ENCODE measurements at regions not wholly inside any gene's neighbourhood (a gene's known extent, or its start where the extent isn't known, plus 50 kb on each side); places are given as distances from the start of the nearest gene placed in this dataset.

GRCh38 chr10:91745090-91745831 lies 53.0 kb upstream of the TNKS2 start:
- no peak overlapping the region for H3K27ac ChIP-seq (ENCODE audit: low read depth in 1 of 2, low read length in 1 of 2)
- H3K27me3 ChIP-seq (ENCODE audit: control insufficient read depth in 3 of 3, insufficient read depth in 3 of 3, low read length in 2 of 3), result no peaks in the 10 kb centered on the region
- DNase-seq (peak in 1 of 3 donors; percentile 18), ATAC-seq (ENCODE audit: insufficient read depth, low FRiP score) (no peak)
- H3K9me3 ChIP-seq (ENCODE audit: control insufficient read depth in 4 of 4, insufficient read depth in 3 of 4, low read length in 3 of 4), result no peaks in the 10 kb centered on the region
- TF ChIP-seq CTCF (IDR thresholded peaks at IDR 0.05; ENCODE audit: control extremely low read depth, extremely low read depth), result no peak
- no peak overlapping the region for H3K4me3 ChIP-seq
- peaks cover 0 to 17% (median 0%) of the 10 kb centered on the region in 5 donors for H3K4me1 ChIP-seq (ENCODE audit: control insufficient read depth in 5 of 5, insufficient read depth in 5 of 5, low read length in 5 of 5)
- H3K9ac ChIP-seq (ENCODE audit: insufficient read depth in 1 of 2, low read length in 2 of 2), result no peak overlapping the region
- 53 to 55% methylated on average over 15 of the region's 15 CpGs for WGBS, 2 donors
- no peaks in the 10 kb centered on the region for H3K36me3 ChIP-seq (ENCODE audit: control insufficient read depth in 4 of 4, insufficient read depth in 4 of 4, low read length in 4 of 4)

GRCh38 chr10:91743465-91743864 lies 54.8 kb upstream of the TNKS2 start:
- Histone ChIP-seq H3K4me1 (ENCODE audit: control insufficient read depth in 5 of 5, insufficient read depth in 5 of 5, low read length in 5 of 5) (peaks cover 0 to 17% (median 0%) of the 10 kb centered on the region in 5 donors), H3K9ac (ENCODE audit: insufficient read depth in 1 of 2, low read length in 2 of 2) (no peak overlapping the region), H3K27me3 (ENCODE audit: control insufficient read depth in 3 of 3, insufficient read depth in 3 of 3, low read length in 2 of 3) (no peaks in the 10 kb centered on the region), H3K36me3 (ENCODE audit: control insufficient read depth in 4 of 4, insufficient read depth in 4 of 4, low read length in 4 of 4) (no peaks in the 10 kb centered on the region), H3K9me3 (ENCODE audit: control insufficient read depth in 4 of 4, insufficient read depth in 3 of 4, low read length in 3 of 4) (no peaks in the 10 kb centered on the region), H3K4me3 (no peak overlapping the region), H3K27ac (ENCODE audit: low read depth in 1 of 2, low read length in 1 of 2) (no peak overlapping the region)
- no peak for ATAC-seq (ENCODE audit: insufficient read depth, low FRiP score)
- no peak for TF ChIP-seq CTCF (IDR thresholded peaks at IDR 0.05; ENCODE audit: control extremely low read depth, extremely low read depth)
- no peak for DNase-seq
- 88 to 94% methylated on average over 1 of the region's 1 CpG for WGBS, 2 donors

GRCh38 chr10:91742229-91742628 lies 56.0 kb upstream of the TNKS2 start:
- Histone ChIP-seq H3K4me1 (ENCODE audit: control insufficient read depth in 5 of 5, insufficient read depth in 5 of 5, low read length in 5 of 5) (peaks cover 0 to 17% (median 0%) of the 10 kb centered on the region in 5 donors), H3K27ac (ENCODE audit: low read depth in 1 of 2, low read length in 1 of 2) (no peak overlapping the region), H3K27me3 (ENCODE audit: control insufficient read depth in 3 of 3, insufficient read depth in 3 of 3, low read length in 2 of 3) (no peaks in the 10 kb centered on the region), H3K9ac (ENCODE audit: insufficient read depth in 1 of 2, low read length in 2 of 2) (no peak overlapping the region), H3K4me3 (no peak overlapping the region), H3K36me3 (ENCODE audit: control insufficient read depth in 4 of 4, insufficient read depth in 4 of 4, low read length in 4 of 4) (no peaks in the 10 kb centered on the region), H3K9me3 (ENCODE audit: control insufficient read depth in 4 of 4, insufficient read depth in 3 of 4, low read length in 3 of 4) (no peaks in the 10 kb centered on the region)
- whole genome bisulfite sequencing, 2 donors, result 13 to 21% methylated on average over 1 of the region's 1 CpG
- TF ChIP-seq CTCF (IDR thresholded peaks at IDR 0.05; ENCODE audit: control extremely low read depth, extremely low read depth), result no peak
- DNase-seq (peak in 2 of 3 donors; percentile 57 to 70), ATAC-seq (ENCODE audit: insufficient read depth, low FRiP score) (no peak)

Measured in lung (tissue), 11 donors.